Activated CD4-positive, alpha-beta T cell treated with anti-CD3 and anti-CD28 coated beads, Interleukin-2, amount 10 ng/mL, durations not matched to agents 24 days and 14 days (primary cell): ENCODE measurements at regions not wholly inside any gene's neighbourhood (a gene's known extent, or its start where the extent isn't known, plus 50 kb on each side); places are given as distances from the start of the nearest gene placed in this dataset.
"Not testable (repeated sequence)": the region's sequence is repeated elsewhere in the genome, so short reads cannot be mapped to it uniquely, and the experiment has no call there.

Experiments used
- DNase-seq: peaks from one replicate; pipeline ENCODE4 v3.0.0; 2022
- H3K27ac Mint-ChIP-seq: one replicate; pipeline ENCODE4 v1.8.0; 2022; ENCODE audit warnings: mild to moderate bottlenecking, mixed read lengths
- H3K27me3 Mint-ChIP-seq: one replicate; pipeline ENCODE4 v1.8.0; 2022; ENCODE audit warnings: mixed read lengths
- H3K36me3 Mint-ChIP-seq: one replicate; pipeline ENCODE4 v1.8.0; 2022; ENCODE audit warnings: low read depth, mild to moderate bottlenecking, mixed read lengths
- H3K4me1 Mint-ChIP-seq: one replicate; pipeline ENCODE4 v1.8.0; 2021; ENCODE audit warnings: mixed read lengths
- H3K4me3 Mint-ChIP-seq: one replicate; pipeline ENCODE4 v1.8.0; 2022; ENCODE audit warnings: mild to moderate bottlenecking, moderate library complexity, mixed read lengths
- H3K9me3 Mint-ChIP-seq: one replicate; pipeline ENCODE4 v1.8.0; 2021; ENCODE audit warnings: mixed read lengths
- intact Hi-C: fragments of 100-400 bp; cut with micrococcal nuclease; formaldehyde crosslinking; loops from one replicate; pipeline ENCODE4 v1.15.1; 2023

DNA sequence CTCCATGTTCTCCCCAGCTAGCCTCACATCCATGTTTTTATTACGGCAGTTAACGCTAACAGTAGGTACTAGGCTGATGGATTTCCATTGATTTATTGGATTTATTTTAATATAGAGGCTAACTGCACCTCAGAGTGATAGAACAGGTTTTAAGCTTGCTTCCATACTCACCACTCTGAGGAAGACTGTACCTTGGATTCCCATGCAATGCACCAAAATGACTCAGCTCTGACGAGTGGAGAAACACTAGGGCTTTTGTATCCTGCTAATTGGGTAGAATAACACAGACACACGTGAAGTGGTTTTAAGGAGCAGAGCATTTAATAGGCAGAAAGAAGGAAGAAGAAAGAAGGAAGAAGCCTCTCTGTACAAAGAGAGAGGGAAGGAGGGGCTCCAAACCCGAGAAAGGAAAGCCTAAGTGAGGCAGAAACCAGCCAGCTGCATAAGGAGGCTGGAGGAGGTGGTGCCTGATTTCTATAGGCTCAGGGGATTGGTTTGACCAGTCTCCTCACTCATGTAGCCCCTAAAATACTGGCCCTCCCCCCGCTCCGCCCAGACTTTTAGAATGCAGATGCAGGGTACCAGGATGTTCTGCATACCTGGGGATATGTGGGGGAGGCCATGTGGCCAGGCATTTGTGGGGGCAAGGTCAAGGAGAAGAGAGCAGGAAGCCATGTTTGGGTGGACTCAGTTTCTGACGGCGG lies 83.5 kb downstream of the HSFY2 start:
- DNase-seq, H3K4me1 Mint-ChIP-seq, H3K9me3 Mint-ChIP-seq, H3K27me3 Mint-ChIP-seq, H3K4me3 Mint-ChIP-seq, intact Hi-C loops, H3K36me3 Mint-ChIP-seq, H3K27ac Mint-ChIP-seq: not testable (repeated sequence)

DNA sequence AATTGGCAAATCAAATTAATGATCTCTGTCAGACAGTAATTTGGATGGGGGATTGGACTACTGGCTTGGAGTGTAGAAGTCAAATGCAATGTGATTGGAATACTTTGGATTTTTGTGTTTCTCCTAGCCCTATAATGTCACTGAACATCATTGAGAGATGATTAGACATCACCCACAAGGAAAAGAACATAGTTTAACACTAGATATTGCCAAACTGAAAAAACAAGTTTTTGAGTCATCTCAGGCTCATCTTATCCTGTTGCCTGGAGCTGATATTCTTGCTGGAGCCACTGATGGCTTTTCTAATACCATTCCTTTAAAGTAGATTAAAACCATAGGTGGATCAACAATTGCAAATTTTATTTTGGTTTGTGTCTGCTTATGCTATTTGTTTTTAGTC lies 76.7 kb downstream of the HSFY2 start:
- DNase-seq, H3K4me1 Mint-ChIP-seq, intact Hi-C loops, H3K27me3 Mint-ChIP-seq, H3K27ac Mint-ChIP-seq, H3K36me3 Mint-ChIP-seq, H3K4me3 Mint-ChIP-seq, H3K9me3 Mint-ChIP-seq: not testable (repeated sequence)

DNA sequence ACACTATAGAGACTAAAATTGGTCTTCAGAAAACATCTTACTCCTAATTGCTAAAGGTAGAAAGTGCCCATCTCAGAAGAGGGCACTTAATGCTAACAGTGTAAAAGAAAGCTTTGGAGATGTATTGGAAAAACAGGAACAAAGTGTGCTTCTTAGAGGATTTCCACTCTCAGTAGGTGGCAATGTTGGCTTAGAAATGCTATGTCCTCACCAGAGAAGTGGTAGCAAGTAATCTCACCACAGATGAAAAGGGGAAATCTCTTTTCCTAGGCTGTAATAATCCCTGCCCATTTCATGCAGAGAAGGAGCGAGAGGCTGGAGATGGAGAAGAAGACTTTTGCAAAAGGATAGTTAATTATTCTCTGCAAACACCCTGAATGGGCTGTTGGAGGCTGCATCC lies 69.3 kb downstream of the HSFY2 start:
- intact Hi-C loops, H3K4me3 Mint-ChIP-seq, H3K27me3 Mint-ChIP-seq, DNase-seq, H3K27ac Mint-ChIP-seq, H3K4me1 Mint-ChIP-seq, H3K9me3 Mint-ChIP-seq, H3K36me3 Mint-ChIP-seq: not testable (repeated sequence)

DNA sequence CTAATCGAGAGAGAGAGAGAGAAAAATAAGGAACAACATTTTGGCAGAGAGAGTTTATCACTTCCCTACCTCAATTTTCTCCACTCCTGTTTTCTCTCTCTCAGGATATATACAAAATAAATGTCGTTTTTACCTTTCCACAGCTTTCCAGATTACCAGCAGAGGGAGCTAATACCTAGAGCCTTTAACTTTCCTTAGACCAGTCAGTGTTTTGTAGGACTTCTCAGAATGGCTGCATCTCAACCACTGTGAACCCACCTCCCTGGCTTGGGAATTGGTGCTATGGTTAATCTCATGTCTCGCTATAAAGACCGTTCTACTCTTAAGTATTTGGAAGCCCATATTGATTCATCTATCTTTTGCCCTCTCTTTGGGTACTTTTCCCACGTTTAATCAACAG lies 61.8 kb downstream of the HSFY2 start:
- H3K9me3 Mint-ChIP-seq, H3K27ac Mint-ChIP-seq, H3K36me3 Mint-ChIP-seq, H3K4me3 Mint-ChIP-seq, DNase-seq, intact Hi-C loops, H3K27me3 Mint-ChIP-seq, H3K4me1 Mint-ChIP-seq: not testable (repeated sequence)

DNA sequence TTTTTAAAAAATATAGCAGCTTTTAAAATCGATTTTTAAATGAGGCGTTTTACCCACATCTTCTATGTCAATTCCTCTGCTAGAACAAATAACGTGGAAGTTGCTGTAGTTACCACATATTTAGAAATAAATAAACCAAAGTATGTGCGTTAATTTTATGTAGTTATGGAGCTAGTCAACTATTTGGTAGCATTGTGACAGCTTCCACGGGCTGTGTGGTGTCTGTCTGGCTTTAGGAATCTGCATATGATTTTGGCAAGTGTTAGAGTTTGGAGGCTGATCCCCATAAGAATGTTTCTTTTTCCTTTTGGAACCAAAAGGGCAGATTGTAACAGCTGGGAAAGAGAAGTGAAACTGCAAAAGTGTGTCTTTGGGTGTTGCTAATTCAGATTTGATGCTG lies 59.8 kb downstream of the HSFY2 start:
- DNase-seq, intact Hi-C loops, H3K36me3 Mint-ChIP-seq: not testable (repeated sequence)

DNA sequence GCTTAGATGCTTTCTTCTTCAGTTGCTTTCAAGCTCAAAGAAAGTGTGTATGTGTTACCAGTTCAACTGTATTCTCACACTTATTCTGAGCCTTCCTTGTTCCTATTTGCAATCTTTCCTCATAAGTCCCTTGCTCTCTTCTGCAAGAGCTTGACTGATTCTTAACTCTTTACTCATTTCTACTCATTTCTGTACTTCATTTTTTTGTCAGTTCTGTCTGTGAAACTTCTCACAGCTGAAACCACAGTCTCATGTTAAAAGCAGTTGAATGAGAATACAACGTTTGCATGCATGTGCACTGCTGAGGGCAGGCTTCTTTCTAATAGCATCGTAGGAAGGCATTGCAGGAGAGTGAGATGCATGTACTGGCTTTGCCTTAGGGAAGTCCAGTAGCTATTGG lies 54.8 kb downstream of the HSFY2 start:
- H3K4me1 Mint-ChIP-seq, H3K27me3 Mint-ChIP-seq, H3K4me3 Mint-ChIP-seq, H3K36me3 Mint-ChIP-seq, DNase-seq, H3K27ac Mint-ChIP-seq, intact Hi-C loops, H3K9me3 Mint-ChIP-seq: not testable (repeated sequence)

More for the DNA sequence above, 59.8 kb downstream of the HSFY2 start:
- H3K4me1 Mint-ChIP-seq, H3K4me3 Mint-ChIP-seq, H3K27me3 Mint-ChIP-seq, H3K27ac Mint-ChIP-seq, H3K9me3 Mint-ChIP-seq: not testable (repeated sequence)

DNA sequence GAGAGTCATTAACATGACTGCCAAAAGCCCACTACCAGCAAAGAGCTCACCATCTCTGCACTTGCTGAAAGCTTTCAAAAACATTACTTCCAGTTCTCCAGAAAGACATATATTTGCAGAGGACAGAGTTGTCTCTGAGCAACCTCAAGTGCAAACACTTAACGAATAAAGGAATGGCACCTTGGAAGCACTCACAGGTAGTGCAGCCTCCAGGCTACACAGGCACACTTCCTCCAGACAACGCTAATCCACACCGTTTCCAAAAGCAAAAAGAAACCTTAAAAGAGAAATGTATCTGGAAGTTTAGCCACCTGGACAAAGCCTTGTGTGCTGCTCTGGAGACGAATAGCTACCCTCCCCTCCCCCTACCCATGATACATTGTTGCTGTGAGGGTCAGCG lies 53.1 kb downstream of the HSFY2 start:
- H3K4me1 Mint-ChIP-seq, H3K27me3 Mint-ChIP-seq, H3K27ac Mint-ChIP-seq, DNase-seq, H3K9me3 Mint-ChIP-seq, H3K4me3 Mint-ChIP-seq, H3K36me3 Mint-ChIP-seq, intact Hi-C loops: not testable (repeated sequence)
